Activated effector memory CD4-positive, alpha-beta T cell treated with anti-CD3 and anti-CD28 coated beads, Interleukin-2, amount 50 U/mL, for 16 hours (primary cell): ENCODE measurements at regions not wholly inside any gene's neighbourhood (a gene's known extent, or its start where the extent isn't known, plus 50 kb on each side); places are given as distances from the start of the nearest gene placed in this dataset.

Experiments used
- DNase-seq: peaks from one replicate; pipeline ENCODE4 v3.0.0-alpha.2; 2020

- DNase-seq: no peak
Observed at GRCh38 chr3:31439890-31440750, 92.6 kb upstream of the STT3B start.

- DNase-seq: no peak
Observed at GRCh38 chr3:31440878-31441277, 91.8 kb upstream of the STT3B start.

- no peak for DNase-seq
Observed at GRCh38 chr3:31442755-31443154, 90.0 kb upstream of the STT3B start.

- no peak for DNase-seq
Observed at GRCh38 chr3:31444220-31445142, 88.2 kb upstream of the STT3B start.

- DNase-seq: no peak
Observed at GRCh38 chr3:31445701-31446100, 87.0 kb upstream of the STT3B start.

GRCh38 chr3:31448035-31448881 is 84.5 kb upstream of the STT3B start:
- DNase-seq: peak; percentile 70

- no peak for DNase-seq
Observed at GRCh38 chr3:31448882-31449243, 83.9 kb upstream of the STT3B start.

GRCh38 chr3:31449318-31449717 is 83.4 kb upstream of the STT3B start:
- no peak for DNase-seq

GRCh38 chr3:31450345-31450744 is 82.4 kb upstream of the STT3B start:
- DNase-seq: no peak

GRCh38 chr3:31452495-31453106 is 80.1 kb upstream of the STT3B start:
- no peak for DNase-seq

GRCh38 chr3:31453430-31453829 is 79.3 kb upstream of the STT3B start:
- no peak for DNase-seq

GRCh38 chr3:31455524-31455923 is 77.2 kb upstream of the STT3B start:
- no peak for DNase-seq

GRCh38 chr3:31456373-31456772 is 76.4 kb upstream of the STT3B start:
- DNase-seq: no peak

- no peak for DNase-seq
Observed at GRCh38 chr3:31461426-31461825, 71.3 kb upstream of the STT3B start.

- DNase-seq: peak; percentile 69
Observed at GRCh38 chr3:31462050-31462569, 70.6 kb upstream of the STT3B start.

- no peak for DNase-seq
Observed at GRCh38 chr3:31465999-31466398, 66.7 kb upstream of the STT3B start.

- no peak for DNase-seq
Observed at GRCh38 chr3:31466866-31467265, 65.9 kb upstream of the STT3B start.

GRCh38 chr3:31468433-31468832 is 64.3 kb upstream of the STT3B start:
- DNase-seq: no peak

- no peak for DNase-seq
Observed at GRCh38 chr3:31469385-31469784, 63.3 kb upstream of the STT3B start.

GRCh38 chr3:31472479-31473390 is 60.0 kb upstream of the STT3B start:
- peak; percentile 71 for DNase-seq

GRCh38 chr3:31476209-31476608 is 56.5 kb upstream of the STT3B start:
- DNase-seq: no peak
